GM23338 (cell line): ENCODE measurements at regions not wholly inside any gene's neighbourhood (a gene's known extent, or its start where the extent isn't known, plus 50 kb on each side); places are given as distances from the start of the nearest gene placed in this dataset.

Experiments
- ATAC-seq: fragments of 200-7000 bp; cut with Tn5 transposase; 3 replicates; pipeline ENCODE4 v1.9.1; 2020
- DNase-seq: peaks from one replicate; pipeline ENCODE4 v3.0.0-alpha.2; 2015; ENCODE audit warnings: low spot score
- H2AFZ ChIP-seq: fragments of 200-600 bp; sonication (generic); 2 replicates; pipeline ENCODE4 v1.8.0; 2016; ENCODE audit warnings: antibody characterized with exemption, mild to moderate bottlenecking, moderate library complexity
- H3F3A ChIP-seq: fragments of 200-600 bp; sonication (generic); replicated peaks from 2 replicates; pipeline ENCODE4 v1.8.0; 2017; ENCODE audit warnings: antibody characterized with exemption, mixed run types, low read depth
- H3K27ac ChIP-seq: fragments of 200-600 bp; sonication (generic); 2 replicates; pipeline ENCODE4 v1.6.1; 2016; ENCODE audit warnings: low read depth
- H3K27me3 ChIP-seq: fragments of 200-600 bp; sonication (generic); 2 replicates; pipeline ENCODE4 v1.8.0; 2016; ENCODE audit warnings: mild to moderate bottlenecking, mixed run types, moderate library complexity; ENCODE audit not compliant: insufficient read depth
- H3K36me3 ChIP-seq: fragments of 200-600 bp; sonication (generic); 2 replicates; pipeline ENCODE4 v1.8.0; 2016; ENCODE audit warnings: mild to moderate bottlenecking; ENCODE audit not compliant: insufficient read depth
- H3K4me1 ChIP-seq: fragments of 200-600 bp; sonication (generic); 2 replicates; pipeline ENCODE4 v1.8.0; 2016; ENCODE audit warnings: mild to moderate bottlenecking, moderate library complexity; ENCODE audit not compliant: insufficient read depth
- H3K4me2 ChIP-seq: fragments of 200-600 bp; sonication (generic); 2 replicates; pipeline ENCODE4 v1.7.1; 2017; ENCODE audit warnings: mixed run types
- H3K4me3 ChIP-seq: fragments of 200-600 bp; sonication (generic); 2 replicates; pipeline ENCODE4 v1.6.1; 2016; ENCODE audit warnings: mixed run types
- H3K79me2 ChIP-seq: fragments of 200-600 bp; sonication (generic); replicated peaks from 2 replicates; pipeline ENCODE4 v1.8.0; 2017; ENCODE audit warnings: mild to moderate bottlenecking; ENCODE audit not compliant: insufficient read depth
- H3K9me2 ChIP-seq: fragments of 200-600 bp; sonication (generic); 2 replicates; pipeline ENCODE4 v1.8.0; 2017; ENCODE audit not compliant: insufficient read depth
- H4K20me1 ChIP-seq: fragments of 200-600 bp; sonication (generic); replicated peaks from 2 replicates; pipeline ENCODE4 v1.8.0; 2017; ENCODE audit warnings: mild to moderate bottlenecking; ENCODE audit not compliant: insufficient read depth
- H3K27ac Mint-ChIP-seq: 2 replicates; pipeline ENCODE4 v1.8.0; 2020; ENCODE audit warnings: inconsistent platforms, mild to moderate bottlenecking, moderate library complexity, mixed read lengths
- H3K27me3 Mint-ChIP-seq: 3 replicates; pipeline ENCODE4 v1.8.0; 2022; ENCODE audit warnings: low read depth, mild to moderate bottlenecking, moderate library complexity, mixed read lengths, inconsistent platforms; ENCODE audit not compliant: insufficient read depth, poor library complexity
- H3K36me3 Mint-ChIP-seq: 3 replicates; pipeline ENCODE4 v1.8.0; 2021; ENCODE audit warnings: low read depth, mild to moderate bottlenecking, inconsistent platforms, moderate library complexity, mixed read lengths
- H3K4me1 Mint-ChIP-seq: 3 replicates; pipeline ENCODE4 v1.8.0; 2020; ENCODE audit warnings: mild to moderate bottlenecking, inconsistent platforms, mixed read lengths
- H3K4me3 Mint-ChIP-seq: 3 replicates; pipeline ENCODE4 v1.8.0; 2021; ENCODE audit warnings: moderate library complexity, mild to moderate bottlenecking, inconsistent platforms, mixed read lengths
- H3K9me3 Mint-ChIP-seq: 3 replicates; pipeline ENCODE4 v1.8.0; 2020; ENCODE audit warnings: moderate library complexity, mild to moderate bottlenecking, inconsistent platforms, mixed read lengths
- CREB1 ChIP-seq: fragments of 250-450 bp; sonication (Bioruptor Pico); IDR thresholded peaks from 2 replicates; pipeline ENCODE4 v1.5.0; 2020; ENCODE audit warnings: low read depth, mild to moderate bottlenecking, moderate library complexity
- EZH2 ChIP-seq: fragments of 200-600 bp; sonication (generic); IDR thresholded peaks from one replicate; pipeline ENCODE4 v1.8.0; 2017; ENCODE audit warnings: antibody characterized with exemption, mild to moderate bottlenecking, low read depth; ENCODE audit not compliant: unreplicated experiment
- EZH2phosphoT487 ChIP-seq: fragments of 200-600 bp; sonication (generic); IDR thresholded peaks from one replicate; pipeline ENCODE4 v1.8.1; 2018; ENCODE audit warnings: antibody characterized with exemption; ENCODE audit not compliant: unreplicated experiment
- JUNB ChIP-seq: IDR thresholded peaks from one replicate; pipeline ENCODE4 v1.6.1; 2016; ENCODE audit warnings: antibody characterized with exemption; ENCODE audit not compliant: unreplicated experiment
- NANOG ChIP-seq: IDR thresholded peaks from 2 replicates; pipeline ENCODE4 v1.6.1; 2016; ENCODE audit warnings: antibody characterized with exemption, borderline replicate concordance
- POLR2AphosphoS5 ChIP-seq: IDR thresholded peaks from 2 replicates; pipeline ENCODE4 v1.6.1; 2016; ENCODE audit warnings: antibody characterized with exemption, low read depth
- ZNF114 ChIP-seq: fragments of 250-450 bp; sonication (Bioruptor Pico); IDR thresholded peaks from 2 replicates; pipeline ENCODE4 v1.5.0; 2020; ENCODE audit warnings: mild to moderate bottlenecking, moderate library complexity
- ZNF331 ChIP-seq: fragments of 250-450 bp; sonication (Bioruptor Pico); IDR thresholded peaks from 2 replicates; pipeline ENCODE4 v1.5.0; 2020; ENCODE audit warnings: low read depth, mild to moderate bottlenecking, moderate library complexity
- TF ChIP-seq, protein P1 (sequence below): IDR thresholded peaks from 2 replicates; pipeline ENCODE4 v1.6.1; 2016; ENCODE audit warnings: antibody characterized with exemption
- TF ChIP-seq, protein P2 (sequence below), 2 experiments: fragments of 200-600 bp in 1 of 2; sonication (generic) in 1 of 2; conservative IDR thresholded peaks; 2 replicates each; pipeline versions ENCODE4 v1.5.1 to v1.6.1; 2016 to 2017; ENCODE audit warnings: antibody characterized with exemption in 2 of 2, low read depth in 2 of 2, mild to moderate bottlenecking in 2 of 2, moderate library complexity in 1 of 2
- TF ChIP-seq, protein P3 (sequence below): IDR thresholded peaks from one replicate; pipeline ENCODE4 v1.6.1; 2018; ENCODE audit warnings: antibody characterized with exemption; ENCODE audit not compliant: unreplicated experiment

DNA sequence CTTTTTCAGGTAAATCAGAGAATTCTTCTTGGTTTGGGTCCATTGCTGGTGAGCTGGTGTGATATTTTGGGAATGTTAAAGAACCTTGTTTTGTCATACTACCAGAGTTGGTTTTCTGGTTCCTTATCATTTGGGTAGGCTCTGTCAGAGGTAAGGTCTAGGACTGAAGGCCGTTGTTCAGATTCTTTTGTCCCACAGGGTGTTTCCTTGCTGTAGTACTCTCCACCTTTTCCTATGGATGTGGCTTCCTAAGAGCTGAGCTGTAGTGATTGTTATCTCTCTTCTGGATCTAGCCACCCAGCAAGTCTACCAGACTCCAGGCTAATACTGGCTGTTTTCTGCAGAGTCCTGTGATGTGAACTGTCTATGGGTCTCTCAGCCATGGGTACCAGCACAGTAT lies 367.5 kb upstream of the GATB start:
- peaks cover 2% of the 10 kb centered on the region for H3K27me3 Mint-ChIP-seq
- Histone ChIP-seq H3K9me2 (peaks cover 5% of the 10 kb centered on the region; the same call in 1 of the 2 replicates), H4K20me1 (no peaks in the 10 kb centered on the region), H3K4me2 (no peak overlapping the region), H3K4me3 (no peak overlapping the region), H3K27me3 (no peaks in the 10 kb centered on the region), H3K79me2 (no peaks in the 10 kb centered on the region), H3F3A (no peaks in the 10 kb centered on the region), H3K4me1 (no peaks in the 10 kb centered on the region), H3K27ac (no peak overlapping the region), H3K36me3 (no peaks in the 10 kb centered on the region), H2AFZ (no peak overlapping the region)
- no peaks in the 10 kb centered on the region; the same call in 2 of the 3 replicates for H3K9me3 Mint-ChIP-seq
- no peak overlapping the region for H3K4me3 Mint-ChIP-seq
- H3K27ac Mint-ChIP-seq = no peak overlapping the region
- ATAC-seq (no peak), DNase-seq (no peak)
- no peaks in the 10 kb centered on the region for H3K4me1 Mint-ChIP-seq
- TF ChIP-seq, protein P1, sequence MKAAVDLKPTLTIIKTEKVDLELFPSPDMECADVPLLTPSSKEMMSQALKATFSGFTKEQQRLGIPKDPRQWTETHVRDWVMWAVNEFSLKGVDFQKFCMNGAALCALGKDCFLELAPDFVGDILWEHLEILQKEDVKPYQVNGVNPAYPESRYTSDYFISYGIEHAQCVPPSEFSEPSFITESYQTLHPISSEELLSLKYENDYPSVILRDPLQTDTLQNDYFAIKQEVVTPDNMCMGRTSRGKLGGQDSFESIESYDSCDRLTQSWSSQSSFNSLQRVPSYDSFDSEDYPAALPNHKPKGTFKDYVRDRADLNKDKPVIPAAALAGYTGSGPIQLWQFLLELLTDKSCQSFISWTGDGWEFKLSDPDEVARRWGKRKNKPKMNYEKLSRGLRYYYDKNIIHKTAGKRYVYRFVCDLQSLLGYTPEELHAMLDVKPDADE = no peak
- TF ChIP-seq ZNF114 (no peak), JUNB (no peak), EZH2phosphoT487 (no peak), POLR2AphosphoS5 (no peak), NANOG (no peak), CREB1 (CRISPR knock-in tag) (no peak), EZH2 (no peak), ZNF331 (CRISPR knock-in tag) (no peak)
- TF ChIP-seq, protein P2, sequence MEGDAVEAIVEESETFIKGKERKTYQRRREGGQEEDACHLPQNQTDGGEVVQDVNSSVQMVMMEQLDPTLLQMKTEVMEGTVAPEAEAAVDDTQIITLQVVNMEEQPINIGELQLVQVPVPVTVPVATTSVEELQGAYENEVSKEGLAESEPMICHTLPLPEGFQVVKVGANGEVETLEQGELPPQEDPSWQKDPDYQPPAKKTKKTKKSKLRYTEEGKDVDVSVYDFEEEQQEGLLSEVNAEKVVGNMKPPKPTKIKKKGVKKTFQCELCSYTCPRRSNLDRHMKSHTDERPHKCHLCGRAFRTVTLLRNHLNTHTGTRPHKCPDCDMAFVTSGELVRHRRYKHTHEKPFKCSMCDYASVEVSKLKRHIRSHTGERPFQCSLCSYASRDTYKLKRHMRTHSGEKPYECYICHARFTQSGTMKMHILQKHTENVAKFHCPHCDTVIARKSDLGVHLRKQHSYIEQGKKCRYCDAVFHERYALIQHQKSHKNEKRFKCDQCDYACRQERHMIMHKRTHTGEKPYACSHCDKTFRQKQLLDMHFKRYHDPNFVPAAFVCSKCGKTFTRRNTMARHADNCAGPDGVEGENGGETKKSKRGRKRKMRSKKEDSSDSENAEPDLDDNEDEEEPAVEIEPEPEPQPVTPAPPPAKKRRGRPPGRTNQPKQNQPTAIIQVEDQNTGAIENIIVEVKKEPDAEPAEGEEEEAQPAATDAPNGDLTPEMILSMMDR (conservative IDR thresholded peaks at IDR 0.05; ENCODE audit: low read depth in 2 of 2) = no peak
- TF ChIP-seq, protein P3, sequence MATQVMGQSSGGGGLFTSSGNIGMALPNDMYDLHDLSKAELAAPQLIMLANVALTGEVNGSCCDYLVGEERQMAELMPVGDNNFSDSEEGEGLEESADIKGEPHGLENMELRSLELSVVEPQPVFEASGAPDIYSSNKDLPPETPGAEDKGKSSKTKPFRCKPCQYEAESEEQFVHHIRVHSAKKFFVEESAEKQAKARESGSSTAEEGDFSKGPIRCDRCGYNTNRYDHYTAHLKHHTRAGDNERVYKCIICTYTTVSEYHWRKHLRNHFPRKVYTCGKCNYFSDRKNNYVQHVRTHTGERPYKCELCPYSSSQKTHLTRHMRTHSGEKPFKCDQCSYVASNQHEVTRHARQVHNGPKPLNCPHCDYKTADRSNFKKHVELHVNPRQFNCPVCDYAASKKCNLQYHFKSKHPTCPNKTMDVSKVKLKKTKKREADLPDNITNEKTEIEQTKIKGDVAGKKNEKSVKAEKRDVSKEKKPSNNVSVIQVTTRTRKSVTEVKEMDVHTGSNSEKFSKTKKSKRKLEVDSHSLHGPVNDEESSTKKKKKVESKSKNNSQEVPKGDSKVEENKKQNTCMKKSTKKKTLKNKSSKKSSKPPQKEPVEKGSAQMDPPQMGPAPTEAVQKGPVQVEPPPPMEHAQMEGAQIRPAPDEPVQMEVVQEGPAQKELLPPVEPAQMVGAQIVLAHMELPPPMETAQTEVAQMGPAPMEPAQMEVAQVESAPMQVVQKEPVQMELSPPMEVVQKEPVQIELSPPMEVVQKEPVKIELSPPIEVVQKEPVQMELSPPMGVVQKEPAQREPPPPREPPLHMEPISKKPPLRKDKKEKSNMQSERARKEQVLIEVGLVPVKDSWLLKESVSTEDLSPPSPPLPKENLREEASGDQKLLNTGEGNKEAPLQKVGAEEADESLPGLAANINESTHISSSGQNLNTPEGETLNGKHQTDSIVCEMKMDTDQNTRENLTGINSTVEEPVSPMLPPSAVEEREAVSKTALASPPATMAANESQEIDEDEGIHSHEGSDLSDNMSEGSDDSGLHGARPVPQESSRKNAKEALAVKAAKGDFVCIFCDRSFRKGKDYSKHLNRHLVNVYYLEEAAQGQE = no peak
- H3K36me3 Mint-ChIP-seq = no peaks in the 10 kb centered on the region
